H9 (cell line): ENCODE measurements at regions not wholly inside any gene's neighbourhood (a gene's known extent, or its start where the extent isn't known, plus 50 kb on each side); places are given as distances from the start of the nearest gene placed in this dataset.
A peak's percentile ranks its signal among the peaks of the same experiment; 100 is the strongest.

Experiments
- DNase-seq: peaks from one replicate; pipeline ENCODE4 v3.0.0-alpha.2; 2017
- H2AFZ ChIP-seq: one replicate; pipeline ENCODE4 v1.6.1; 2013; ENCODE audit warnings: mild to moderate bottlenecking, low read length, control low read depth, moderate library complexity
- H2AK5ac ChIP-seq: 2 replicates; pipeline ENCODE4 v1.6.1; 2013; ENCODE audit warnings: low read length, control low read depth, mixed read lengths; ENCODE audit not compliant: insufficient read length
- H2BK120ac ChIP-seq: one replicate; pipeline ENCODE4 v1.6.1; 2013; ENCODE audit warnings: low read depth, mild to moderate bottlenecking, low read length, control low read depth, inconsistent platforms; ENCODE audit not compliant: poor library complexity, severe bottlenecking
- H2BK12ac ChIP-seq: 2 replicates; pipeline ENCODE4 v1.6.1; 2013; ENCODE audit warnings: low read length, control low read depth, mixed read lengths, low read depth; ENCODE audit not compliant: insufficient read length
- H2BK15ac ChIP-seq: 2 replicates; pipeline ENCODE4 v1.6.1; 2013; ENCODE audit warnings: low read depth, low read length, control low read depth
- H2BK20ac ChIP-seq: one replicate; pipeline ENCODE4 v1.6.1; 2013; ENCODE audit warnings: low read depth, mild to moderate bottlenecking, low read length, control low read depth, inconsistent platforms; ENCODE audit not compliant: poor library complexity, severe bottlenecking
- H2BK5ac ChIP-seq: 2 replicates; pipeline ENCODE4 v1.6.1; 2013; ENCODE audit warnings: low read length, control low read depth, mixed read lengths; ENCODE audit not compliant: insufficient read length
- H3K14ac ChIP-seq: 2 replicates; pipeline ENCODE4 v1.6.1; 2013; ENCODE audit warnings: low read length, control low read depth; ENCODE audit not compliant: insufficient read depth
- H3K18ac ChIP-seq: 2 replicates; pipeline ENCODE4 v1.6.1; 2013; ENCODE audit warnings: low read depth, mild to moderate bottlenecking, mixed read lengths, low read length, control low read depth; ENCODE audit not compliant: insufficient read length
- H3K23ac ChIP-seq: 2 replicates; pipeline ENCODE4 v1.6.1; 2013; ENCODE audit warnings: low read length, control low read depth, mixed read lengths, low read depth; ENCODE audit not compliant: insufficient read length
- H3K23me2 ChIP-seq: 2 replicates; pipeline ENCODE4 v1.6.1; 2013; ENCODE audit warnings: low read depth, mild to moderate bottlenecking, mixed read lengths, low read length, control low read depth; ENCODE audit not compliant: insufficient read length, poor library complexity, severe bottlenecking
- H3K27ac ChIP-seq: 2 replicates; pipeline ENCODE4 v1.5.1; 2013; ENCODE audit warnings: low read length, control low read depth, mixed read lengths, low read depth; ENCODE audit not compliant: insufficient read length
- H3K27me3 ChIP-seq: 2 replicates; pipeline ENCODE4 v1.6.1; 2013; ENCODE audit warnings: low read length, control low read depth, inconsistent platforms; ENCODE audit not compliant: insufficient read depth
- H3K4ac ChIP-seq: 2 replicates; pipeline ENCODE4 v1.6.1; 2013; ENCODE audit warnings: low read depth, mild to moderate bottlenecking, control low read depth, inconsistent platforms, low read length, moderate library complexity
- H3K4me1 ChIP-seq: 2 replicates; pipeline ENCODE4 v1.6.1; 2013; ENCODE audit warnings: low read length, control low read depth, inconsistent platforms; ENCODE audit not compliant: insufficient read depth
- H3K4me2 ChIP-seq: 2 replicates; pipeline ENCODE4 v1.6.1; 2013; ENCODE audit warnings: low read length, control low read depth, mixed read lengths; ENCODE audit not compliant: insufficient read length, insufficient read depth
- H3K56ac ChIP-seq: 2 replicates; pipeline ENCODE4 v1.6.1; 2013; ENCODE audit warnings: low read depth, mild to moderate bottlenecking, mixed read lengths, low read length, control low read depth; ENCODE audit not compliant: insufficient read length
- H3K79me1 ChIP-seq: 2 replicates; pipeline ENCODE4 v1.6.1; 2013; ENCODE audit warnings: low read depth, mild to moderate bottlenecking, moderate library complexity, low read length, control low read depth, inconsistent platforms; ENCODE audit not compliant: insufficient read depth, poor library complexity, severe bottlenecking
- H3K79me2 ChIP-seq: 2 replicates; pipeline ENCODE4 v1.6.1; 2013; ENCODE audit warnings: low read length, control low read depth, inconsistent platforms; ENCODE audit not compliant: insufficient read depth
- H3K9ac ChIP-seq: 2 replicates; pipeline ENCODE4 v1.6.1; 2013; ENCODE audit warnings: low read length, control low read depth, mixed read lengths; ENCODE audit not compliant: insufficient read length; ENCODE audit errors: extremely low read depth
- H3K9me3 ChIP-seq: one replicate; pipeline ENCODE4 v1.6.1; 2013; ENCODE audit warnings: low read depth, low read length, inconsistent platforms; ENCODE audit not compliant: control insufficient read depth
- H3T11ph ChIP-seq: one replicate; pipeline ENCODE4 v1.6.1; 2013; ENCODE audit warnings: mild to moderate bottlenecking, low read length, control low read depth, inconsistent platforms
- H4K20me1 ChIP-seq: one replicate; pipeline ENCODE4 v1.6.1; 2013; ENCODE audit not compliant: control insufficient read depth, insufficient read length, insufficient read depth
- H4K5ac ChIP-seq: 2 replicates; pipeline ENCODE4 v1.6.1; 2013; ENCODE audit warnings: low read depth, mild to moderate bottlenecking, mixed read lengths, low read length, control low read depth; ENCODE audit not compliant: insufficient read length
- H4K8ac ChIP-seq: replicated peaks from 2 replicates; pipeline ENCODE4 v1.6.1; 2013; ENCODE audit warnings: low read length, control low read depth, mixed read lengths, low read depth; ENCODE audit not compliant: insufficient read length
- H4K91ac ChIP-seq: 2 replicates; pipeline ENCODE4 v1.6.1; 2013; ENCODE audit warnings: low read depth, mild to moderate bottlenecking, moderate library complexity, mixed read lengths, low read length, control low read depth; ENCODE audit not compliant: insufficient read length
- H3K27ac Mint-ChIP-seq, 3 experiments: 2 replicates in 2 of 3; 3 replicates in 1 of 3; pipeline ENCODE4 v1.8.0; 2020 to 2021; ENCODE audit warnings: mixed read lengths in 3 of 3, mild to moderate bottlenecking in 1 of 3, moderate library complexity in 1 of 3
- H3K27me3 Mint-ChIP-seq: 2 replicates; pipeline ENCODE4 v1.8.0; 2021; ENCODE audit warnings: low read depth, mild to moderate bottlenecking, moderate library complexity, mixed read lengths
- H3K36me3 Mint-ChIP-seq, 3 experiments: 2 replicates in 2 of 3; 3 replicates in 1 of 3; pipeline ENCODE4 v1.8.0; 2020 to 2021; ENCODE audit warnings: low read depth in 3 of 3, mixed read lengths in 3 of 3; ENCODE audit not compliant: insufficient read depth in 1 of 3
- H3K4me1 Mint-ChIP-seq, 2 experiments: 2 replicates each; pipeline ENCODE4 v1.8.0; 2020; ENCODE audit warnings: mixed read lengths in 2 of 2
- H3K4me3 Mint-ChIP-seq, 2 experiments: 2 replicates in 1 of 2; 3 replicates in 1 of 2; pipeline ENCODE4 v1.8.0; 2020 to 2021; ENCODE audit warnings: mild to moderate bottlenecking in 2 of 2, mixed read lengths in 2 of 2, moderate library complexity in 1 of 2
- H3K9me3 Mint-ChIP-seq, 2 experiments: 2 replicates in 1 of 2; 3 replicates in 1 of 2; pipeline ENCODE4 v1.8.0; 2020; ENCODE audit warnings: mild to moderate bottlenecking in 2 of 2, mixed read lengths in 2 of 2, moderate library complexity in 1 of 2
- WGBS: extraction: QIAGEN DNeasy Blood & Tissue Kit; methylation state at CpG from one replicate; pipeline ENCODE4 v1.1.7; 2013; ENCODE audit warnings: missing lambda C conversion rate, low lambda C conversion rate, mixed read lengths; ENCODE audit not compliant: insufficient read length; ENCODE audit errors: extremely low coverage; 5-methylcytosine and 5-hydroxymethylcytosine counted together
- TF ChIP-seq, protein P1 (sequence below): fragments of 200-600 bp; sonication (generic); conservative IDR thresholded peaks from 3 replicates; pipeline ENCODE4 v1.8.0; 2021; ENCODE audit warnings: antibody characterized with exemption, mild to moderate bottlenecking

DNA sequence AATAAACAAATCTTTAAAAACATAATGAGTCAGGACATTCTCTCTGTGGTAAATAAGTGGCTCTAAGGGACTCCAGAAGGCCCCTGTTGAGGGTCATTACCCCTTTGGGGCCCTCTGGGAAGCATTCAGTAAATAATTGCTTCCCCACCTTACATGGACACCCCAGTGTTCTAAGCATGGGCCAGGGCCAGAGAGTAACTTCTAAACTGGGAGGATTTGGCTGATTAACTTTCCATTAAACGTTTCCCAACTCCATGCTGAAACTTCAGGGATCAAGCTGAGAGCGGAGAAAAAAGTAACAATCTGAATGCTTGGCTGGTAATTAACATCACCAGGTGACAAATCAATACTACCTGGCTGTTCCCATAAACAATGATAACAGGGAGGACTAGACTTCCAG lies 783.9 kb upstream of the LRRC4C start:
- H2BK20ac ChIP-seq: no peak overlapping the region
- H3K23ac ChIP-seq: no peak overlapping the region
- no peak overlapping the region for H3K4ac ChIP-seq
- no peak overlapping the region for H3K4me2 ChIP-seq
- H4K8ac ChIP-seq: no peak overlapping the region
- Mint-ChIP-seq H3K4me1 (peaks cover 22 to 23% of the 10 kb centered on the region in 2 experiments), H3K36me3 (peaks cover 0 to 5% (median 0%) of the 10 kb centered on the region in 3 experiments; a peak in 1 of 7 replicates), H3K4me3 (no peak overlapping the region), H3K27me3 (no peaks in the 10 kb centered on the region), H3K9me3 (no peaks in the 10 kb centered on the region), H3K27ac (peak overlapping the region in 2 of 3 experiments; percentile 88 to 94; a peak in 3 of 7 replicates)
- no peak overlapping the region for H2BK5ac ChIP-seq
- H3K79me1 ChIP-seq: no peaks in the 10 kb centered on the region
- DNase-seq: no peak
- no peak overlapping the region for H4K91ac ChIP-seq
- H4K5ac ChIP-seq: no peak overlapping the region
- no peaks in the 10 kb centered on the region for H3K23me2 ChIP-seq
- no peak overlapping the region for H3K56ac ChIP-seq
- H3K27me3 ChIP-seq: no peaks in the 10 kb centered on the region
- no peak overlapping the region for H3T11ph ChIP-seq
- H2BK120ac ChIP-seq: no peak overlapping the region
- no peak overlapping the region for H2AFZ ChIP-seq
- no CpG with 5 or more reads among the region's 2 CpGs for WGBS
- H3K9me3 ChIP-seq: no peaks in the 10 kb centered on the region
- TF ChIP-seq, protein P1, sequence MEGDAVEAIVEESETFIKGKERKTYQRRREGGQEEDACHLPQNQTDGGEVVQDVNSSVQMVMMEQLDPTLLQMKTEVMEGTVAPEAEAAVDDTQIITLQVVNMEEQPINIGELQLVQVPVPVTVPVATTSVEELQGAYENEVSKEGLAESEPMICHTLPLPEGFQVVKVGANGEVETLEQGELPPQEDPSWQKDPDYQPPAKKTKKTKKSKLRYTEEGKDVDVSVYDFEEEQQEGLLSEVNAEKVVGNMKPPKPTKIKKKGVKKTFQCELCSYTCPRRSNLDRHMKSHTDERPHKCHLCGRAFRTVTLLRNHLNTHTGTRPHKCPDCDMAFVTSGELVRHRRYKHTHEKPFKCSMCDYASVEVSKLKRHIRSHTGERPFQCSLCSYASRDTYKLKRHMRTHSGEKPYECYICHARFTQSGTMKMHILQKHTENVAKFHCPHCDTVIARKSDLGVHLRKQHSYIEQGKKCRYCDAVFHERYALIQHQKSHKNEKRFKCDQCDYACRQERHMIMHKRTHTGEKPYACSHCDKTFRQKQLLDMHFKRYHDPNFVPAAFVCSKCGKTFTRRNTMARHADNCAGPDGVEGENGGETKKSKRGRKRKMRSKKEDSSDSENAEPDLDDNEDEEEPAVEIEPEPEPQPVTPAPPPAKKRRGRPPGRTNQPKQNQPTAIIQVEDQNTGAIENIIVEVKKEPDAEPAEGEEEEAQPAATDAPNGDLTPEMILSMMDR: no peak
- no peak overlapping the region for H2BK15ac ChIP-seq
- H3K4me1 ChIP-seq: peaks cover 4% of the 10 kb centered on the region; the same call in 1 of the 2 replicates
- no peaks in the 10 kb centered on the region for H3K79me2 ChIP-seq
- no peak overlapping the region for H2AK5ac ChIP-seq
- no peaks in the 10 kb centered on the region for H4K20me1 ChIP-seq
- H3K9ac ChIP-seq: no peak overlapping the region
- no peak overlapping the region for H3K14ac ChIP-seq
- no peak overlapping the region for H3K27ac ChIP-seq
- no peak overlapping the region for H3K18ac ChIP-seq
- no peak overlapping the region for H2BK12ac ChIP-seq
